ENCODE measurements at regions not wholly inside any gene's neighbourhood (a gene's known extent, or its start where the extent isn't known, plus 50 kb on each side); places are given as distances from the start of the nearest gene placed in this dataset.
"Not testable (repeated sequence)": the region's sequence is repeated elsewhere in the genome, so short reads cannot be mapped to it uniquely, and the experiment has no call there.

GRCh38 chr5:3185488-3185887, 410.1 kb upstream of the IRX1 start:
- H3K27ac ChIP-seq = no peak overlapping the region

GRCh38 chr5:3182133-3182876, 413.3 kb upstream of the IRX1 start:
- Histone ChIP-seq H3K27ac (no peak overlapping the region), H3K4me3 (no peak overlapping the region)

More at GRCh38 chr5:3185488-3185887, 410.1 kb upstream of the IRX1 start:
- no peak overlapping the region for H3K4me3 ChIP-seq

GRCh38 chr5:3181671-3182070, 414.0 kb upstream of the IRX1 start:
- H3K4me3 ChIP-seq = no peak overlapping the region
- no peak overlapping the region for H3K27ac ChIP-seq

GRCh38 chr5:3180636-3181035, 415.0 kb upstream of the IRX1 start:
- H3K27ac ChIP-seq = no peak overlapping the region
- no peak overlapping the region for H3K4me3 ChIP-seq

GRCh38 chr5:3179220-3179619, 416.4 kb upstream of the IRX1 start:
- Histone ChIP-seq H3K4me3 (no peak overlapping the region), H3K27ac (no peak overlapping the region)

- Histone ChIP-seq H3K4me3 (no peak overlapping the region), H3K27ac (no peak overlapping the region)
Observed at GRCh38 chr5:3177338-3177737, 418.3 kb upstream of the IRX1 start.

- no peak overlapping the region for H3K27ac ChIP-seq
- no peak overlapping the region for H3K4me3 ChIP-seq
Observed at GRCh38 chr5:3175416-3175815, 420.2 kb upstream of the IRX1 start.

- no peak overlapping the region for H3K27ac ChIP-seq
- no peak overlapping the region for H3K4me3 ChIP-seq
Observed at GRCh38 chr5:3167473-3167872, 416.0 kb upstream of the IRX2 start.

GRCh38 chr5:3163626-3164025, 412.1 kb upstream of the IRX2 start:
- no peak overlapping the region for H3K4me3 ChIP-seq
- no peak overlapping the region for H3K27ac ChIP-seq

- H3K4me3 ChIP-seq = no peak overlapping the region
Observed at GRCh38 chr5:3161672-3162071, 410.2 kb upstream of the IRX2 start.

GRCh38 chr5:3157214-3157613, 405.7 kb upstream of the IRX2 start:
- H3K27ac ChIP-seq = no peak overlapping the region
- no peak overlapping the region for H3K4me3 ChIP-seq

More at GRCh38 chr5:3161672-3162071, 410.2 kb upstream of the IRX2 start:
- H3K27ac ChIP-seq = no peak overlapping the region

GRCh38 chr5:3155717-3156116, 404.2 kb upstream of the IRX2 start:
- no peak overlapping the region for H3K27ac ChIP-seq
- no peak overlapping the region for H3K4me3 ChIP-seq

GRCh38 chr5:3155046-3155445, 403.6 kb upstream of the IRX2 start:
- Histone ChIP-seq H3K4me3 (no peak overlapping the region), H3K27ac (peak overlapping the region in 1 of 21 experiments; percentile 22)

- Histone ChIP-seq H3K27ac (no peak overlapping the region), H3K4me3 (no peak overlapping the region)
Observed at GRCh38 chr5:3153906-3154305, 402.4 kb upstream of the IRX2 start.

- Histone ChIP-seq H3K27ac (no peak overlapping the region), H3K4me3 (no peak overlapping the region)
Observed at GRCh38 chr5:3153226-3153858, 401.9 kb upstream of the IRX2 start.

- no peak overlapping the region for H3K27ac ChIP-seq
- H3K4me3 ChIP-seq = no peak overlapping the region
Observed at GRCh38 chr5:3149899-3150298, 398.4 kb upstream of the IRX2 start.

- H3K27ac ChIP-seq, H3K4me3 ChIP-seq: not testable (repeated sequence)
Observed at GRCh38 chr5:3147405-3147804, 395.9 kb upstream of the IRX2 start.

- H3K4me3 ChIP-seq = no peak overlapping the region
Observed at GRCh38 chr5:3145641-3146040, 394.2 kb upstream of the IRX2 start.

GRCh38 chr5:3143382-3143781, 391.9 kb upstream of the IRX2 start:
- no peak overlapping the region for H3K27ac ChIP-seq
- H3K4me3 ChIP-seq = no peak overlapping the region

More at GRCh38 chr5:3145641-3146040, 394.2 kb upstream of the IRX2 start:
- H3K27ac ChIP-seq = no peak overlapping the region

GRCh38 chr5:3142261-3143027, 391.0 kb upstream of the IRX2 start:
- Histone ChIP-seq H3K4me3 (no peak overlapping the region), H3K27ac (no peak overlapping the region)

GRCh38 chr5:3140117-3140516, 388.6 kb upstream of the IRX2 start:
- Histone ChIP-seq H3K27ac (no peak overlapping the region), H3K4me3 (no peak overlapping the region)

All from skin epidermis (tissue), 12 donors.